GM18526 (cell line): ENCODE measurements at regions not wholly inside any gene's neighbourhood (a gene's known extent, or its start where the extent isn't known, plus 50 kb on each side); places are given as distances from the start of the nearest gene placed in this dataset.

Source experiments
- POLR2A ChIP-seq: IDR thresholded peaks from 3 replicates; pipeline ENCODE4 v1.6.1; 2011; ENCODE audit not compliant: insufficient read length; ENCODE audit errors: extremely low read depth

DNA sequence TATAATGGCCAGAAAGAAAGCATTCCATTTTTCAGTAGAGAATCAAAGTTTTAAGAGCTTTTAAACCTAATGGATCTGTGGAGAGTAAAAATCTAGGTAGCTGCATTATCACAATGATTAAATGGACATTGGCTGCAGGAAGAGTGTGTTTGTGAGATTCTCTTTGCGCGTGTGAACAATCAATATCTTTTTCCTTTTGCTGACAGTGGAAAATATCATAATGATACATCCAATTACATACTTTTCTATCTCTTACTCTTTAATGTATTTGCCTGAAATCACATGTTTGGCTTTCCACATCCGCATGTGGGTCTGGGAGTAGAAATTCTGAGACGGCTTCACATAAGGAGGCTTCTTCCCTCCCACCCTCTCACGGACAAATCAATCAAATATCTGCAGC lies 69.8 kb upstream of the DUSP22 start:
- TF ChIP-seq POLR2A: no peak

DNA sequence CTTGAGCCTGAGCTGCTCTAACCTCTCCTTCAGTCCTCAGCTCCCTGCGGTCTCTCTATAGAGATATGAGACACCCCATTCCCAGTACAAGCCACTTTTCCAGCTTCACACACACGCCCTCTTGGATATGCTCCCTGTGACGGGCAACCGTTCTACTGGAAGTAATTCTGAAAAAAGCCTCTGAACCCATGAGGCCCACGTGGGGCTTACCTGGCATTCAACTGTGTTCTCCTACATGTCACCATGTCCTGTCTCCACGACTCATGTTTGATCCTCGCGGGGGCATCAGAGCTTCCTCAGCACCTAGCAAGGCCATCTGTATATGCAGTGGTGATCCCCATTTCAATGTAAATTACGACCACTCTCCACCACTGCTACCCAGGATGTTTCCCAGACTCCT lies 69.2 kb upstream of the DUSP22 start:
- no peak for TF ChIP-seq POLR2A

DNA sequence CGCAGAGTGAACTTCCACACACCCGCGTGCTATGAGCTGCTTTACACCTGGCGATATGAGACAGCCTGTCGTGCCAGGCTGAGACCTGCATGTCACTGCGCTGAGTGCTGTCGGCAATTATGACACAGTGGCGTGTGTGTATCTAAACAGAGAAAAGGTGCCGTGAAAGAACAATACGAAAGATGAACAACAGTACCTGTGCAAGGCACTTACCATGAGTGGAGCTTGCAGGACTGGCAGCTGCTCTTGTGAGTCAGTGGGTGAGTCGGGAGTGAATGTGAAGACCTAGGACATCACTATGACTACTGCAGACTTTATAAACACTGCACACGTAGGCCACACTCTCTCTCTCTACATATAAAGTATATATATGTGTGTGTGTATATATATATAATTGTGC lies 68.5 kb upstream of the DUSP22 start:
- TF ChIP-seq POLR2A: no peak

DNA sequence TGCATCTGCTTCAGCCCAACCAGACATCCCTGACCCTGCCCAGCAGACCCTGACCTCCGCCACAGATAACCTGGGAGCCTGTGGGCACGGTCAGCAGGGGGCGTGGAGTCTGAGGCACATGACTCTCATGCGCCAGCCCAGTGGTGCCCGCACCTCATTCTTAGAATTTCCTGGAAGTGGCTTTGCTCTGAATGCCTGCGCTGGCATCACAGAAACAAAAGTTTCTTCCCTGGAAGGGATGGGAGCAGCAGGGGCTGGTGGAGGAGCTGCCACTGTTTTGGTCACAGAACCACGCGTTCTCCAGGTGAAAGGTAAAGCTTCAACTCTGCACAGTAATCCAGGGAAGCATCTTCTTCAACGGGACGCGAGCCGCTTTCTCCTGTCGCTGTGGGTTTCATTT lies 67.9 kb upstream of the DUSP22 start:
- no peak for TF ChIP-seq POLR2A

DNA sequence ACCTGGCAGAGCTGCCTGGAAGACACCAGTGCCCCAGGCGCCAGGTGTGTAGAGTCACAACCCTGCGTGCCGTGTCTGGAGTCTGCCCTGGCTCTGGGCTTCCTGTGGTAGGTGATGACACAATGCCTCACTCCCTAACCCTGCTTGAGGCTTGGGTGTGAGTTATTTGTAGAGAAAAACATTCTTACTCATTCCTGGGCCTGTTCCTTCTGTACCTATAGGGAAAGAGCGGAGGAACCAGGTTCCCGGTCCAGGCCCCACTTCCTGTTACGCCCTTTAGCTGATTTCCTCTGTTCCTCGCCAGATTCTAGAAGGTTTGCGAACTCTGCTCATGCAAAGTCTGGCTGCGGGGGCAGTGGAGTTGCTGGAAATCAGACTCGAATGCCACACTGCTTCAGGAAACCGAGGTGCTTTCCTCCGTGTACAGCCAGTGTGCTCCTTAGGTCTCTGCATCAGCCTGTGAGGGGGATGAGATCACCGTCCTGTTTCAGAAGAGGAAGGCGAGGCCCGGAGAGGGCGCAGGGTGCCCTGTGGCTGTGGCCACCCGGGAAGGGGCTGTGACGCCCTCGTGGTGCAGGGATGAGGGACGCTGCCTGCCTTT lies 67.1 kb upstream of the DUSP22 start:
- TF ChIP-seq POLR2A: peak; percentile 47

DNA sequence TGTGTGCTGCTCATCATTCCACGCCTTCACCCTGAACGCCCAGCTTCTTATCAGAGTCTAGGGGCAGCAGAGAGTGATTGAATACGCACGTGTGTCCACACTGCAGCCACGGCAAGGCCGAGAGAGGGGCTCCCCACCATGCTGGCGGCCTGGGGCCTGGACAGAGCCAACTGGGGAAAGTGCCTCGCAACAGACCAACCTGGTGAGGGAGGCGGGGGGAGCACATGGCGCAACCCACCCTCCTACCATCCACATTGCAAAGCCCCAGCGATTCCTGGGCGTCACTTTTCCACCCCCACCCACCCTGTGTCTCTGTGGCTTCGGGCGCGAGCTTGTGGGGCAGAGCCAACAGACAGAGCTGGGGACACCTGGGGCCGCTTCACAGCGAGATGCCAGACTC lies 66.4 kb upstream of the DUSP22 start:
- TF ChIP-seq POLR2A: peak; percentile 4

DNA sequence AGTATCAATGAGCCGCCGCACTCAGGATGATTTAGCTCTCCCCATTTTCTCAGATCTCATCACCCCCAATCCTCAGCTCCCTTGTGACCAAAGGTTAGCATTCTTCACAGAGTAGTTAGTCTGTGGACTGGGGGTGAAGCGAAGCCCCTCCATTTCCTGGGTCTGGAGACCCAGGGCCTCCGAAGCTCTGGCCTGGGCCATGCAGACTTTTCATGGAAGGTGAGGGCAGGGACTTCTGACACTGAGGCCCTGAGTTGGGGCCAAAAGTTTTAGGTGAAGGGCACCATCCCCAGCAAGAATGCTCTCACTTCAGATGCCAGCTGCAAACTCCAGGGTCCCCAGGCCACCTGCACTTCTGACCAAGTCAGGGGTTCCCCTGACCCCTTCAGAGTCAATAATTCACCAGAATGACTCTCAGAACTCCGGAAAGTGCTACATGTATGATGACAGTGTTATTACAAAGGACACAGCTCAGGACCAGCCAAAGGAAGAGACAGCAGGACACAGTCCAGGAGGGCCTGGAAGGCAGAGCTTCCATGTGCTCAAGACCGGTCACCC lies 65.7 kb upstream of the DUSP22 start:
- peak; percentile 20 for TF ChIP-seq POLR2A

DNA sequence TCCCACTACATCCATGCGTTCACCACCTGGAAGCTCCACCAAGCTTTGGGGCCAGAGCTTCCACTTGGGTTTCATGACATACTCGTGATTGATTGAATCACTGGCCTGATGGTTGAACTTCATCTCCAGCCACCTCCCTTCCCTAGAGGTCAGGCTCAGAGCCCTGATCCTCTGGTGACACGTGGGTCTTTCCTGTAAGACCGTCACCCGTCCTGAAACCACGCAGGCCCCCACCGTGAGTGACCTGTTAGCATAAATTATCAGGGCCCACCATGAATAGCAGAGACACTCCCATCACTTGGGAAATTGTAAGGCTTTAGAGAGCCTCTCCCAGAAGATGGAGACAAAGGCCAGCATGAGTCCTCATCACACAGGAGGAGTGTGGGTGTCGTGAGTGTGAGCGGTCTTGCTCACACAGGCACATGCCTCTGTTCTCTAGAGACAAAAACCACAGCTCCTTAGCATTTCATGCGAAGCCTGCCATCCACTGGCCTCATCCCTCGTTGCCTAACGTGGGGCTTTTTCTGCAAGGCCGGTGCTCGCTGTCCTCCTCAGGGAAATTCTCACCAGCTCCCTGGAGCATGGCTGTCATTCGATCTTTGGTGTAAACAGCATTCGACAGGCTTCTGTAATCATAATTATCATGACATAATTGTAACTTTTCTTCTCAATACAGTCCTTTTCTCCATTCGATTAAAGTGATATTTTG lies 65.1 kb upstream of the DUSP22 start:
- TF ChIP-seq POLR2A: no peak

DNA sequence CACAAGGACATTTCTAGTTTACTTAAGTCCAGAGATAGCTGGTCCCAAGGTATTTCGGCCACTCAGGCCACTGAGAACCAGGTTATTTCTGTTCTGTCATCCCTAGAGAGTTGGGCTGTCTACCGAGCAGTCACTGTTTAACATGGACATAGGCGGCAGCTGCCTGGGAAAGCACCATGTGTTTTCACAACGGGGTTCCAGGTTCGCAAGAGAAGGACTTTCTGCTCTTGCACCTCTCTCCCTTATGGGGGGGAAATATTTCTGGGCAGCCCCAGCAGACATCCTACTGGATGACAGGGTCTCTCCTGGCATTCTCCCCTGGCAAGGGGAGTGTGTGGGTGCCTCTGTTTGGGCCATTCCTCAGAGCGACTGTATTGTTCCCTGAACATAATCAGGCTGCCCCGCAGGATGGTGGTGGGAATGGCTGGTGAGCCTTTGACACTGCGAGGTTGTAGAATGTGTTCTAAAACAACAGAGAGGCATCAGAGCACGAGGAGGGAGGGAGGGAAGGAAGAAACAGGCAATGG lies 64.4 kb upstream of the DUSP22 start:
- no peak for TF ChIP-seq POLR2A

DNA sequence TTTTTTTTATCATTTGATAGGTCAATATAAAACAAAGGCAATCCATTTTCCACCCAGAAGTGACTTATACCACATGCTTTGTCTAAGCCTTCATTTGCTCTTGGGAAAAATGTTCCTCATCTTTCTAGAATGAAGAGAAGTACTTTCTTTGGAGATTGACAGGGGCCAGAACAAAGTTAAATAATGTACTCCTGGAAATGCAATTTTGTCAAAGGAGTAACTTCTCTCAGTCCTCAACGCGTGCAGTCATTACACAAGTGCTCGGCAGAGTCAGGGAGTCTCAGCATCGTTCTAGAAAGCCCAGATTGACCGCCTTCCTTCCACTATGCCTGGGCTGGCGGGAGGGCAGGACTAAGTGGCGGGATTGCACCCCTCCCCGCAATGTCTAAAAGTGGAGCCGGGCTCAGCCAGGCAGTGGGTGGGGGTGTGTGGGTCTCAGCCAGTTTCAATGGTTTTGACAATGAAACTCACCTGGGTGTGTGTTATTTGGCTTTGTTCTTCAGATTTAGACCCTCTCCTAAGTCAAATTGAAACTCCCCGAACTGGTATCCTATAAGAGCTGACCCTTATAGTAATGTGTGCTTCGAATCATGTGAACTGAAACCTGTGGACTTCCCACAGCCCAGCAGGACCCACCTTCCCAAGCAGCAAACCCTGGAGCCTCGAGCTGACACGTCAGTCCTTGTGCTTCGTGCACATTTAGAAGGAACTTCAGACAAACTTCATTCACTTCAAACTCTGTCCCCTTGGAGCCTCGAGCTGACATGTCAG lies 63.2 kb upstream of the DUSP22 start:
- TF ChIP-seq POLR2A: peak; percentile 48

DNA sequence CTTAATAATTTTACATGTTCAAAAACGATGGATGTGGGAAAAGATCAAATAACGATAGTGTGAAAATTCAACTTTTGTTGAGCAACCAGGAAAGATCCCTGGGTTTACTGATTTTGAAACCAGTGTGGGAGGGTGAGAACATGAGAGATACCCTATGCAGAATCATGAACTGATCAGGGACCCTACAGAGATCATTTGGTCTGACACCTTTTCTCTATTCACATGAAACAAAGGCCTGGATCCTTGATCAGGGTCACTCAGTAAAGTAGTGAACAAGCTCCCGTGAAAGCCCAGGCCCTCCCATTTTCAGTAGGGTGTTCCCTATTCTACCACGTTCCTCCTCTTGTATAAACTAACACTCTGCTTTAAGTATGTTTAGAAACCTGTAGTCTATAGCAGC lies 60.5 kb upstream of the DUSP22 start:
- TF ChIP-seq POLR2A: no peak

DNA sequence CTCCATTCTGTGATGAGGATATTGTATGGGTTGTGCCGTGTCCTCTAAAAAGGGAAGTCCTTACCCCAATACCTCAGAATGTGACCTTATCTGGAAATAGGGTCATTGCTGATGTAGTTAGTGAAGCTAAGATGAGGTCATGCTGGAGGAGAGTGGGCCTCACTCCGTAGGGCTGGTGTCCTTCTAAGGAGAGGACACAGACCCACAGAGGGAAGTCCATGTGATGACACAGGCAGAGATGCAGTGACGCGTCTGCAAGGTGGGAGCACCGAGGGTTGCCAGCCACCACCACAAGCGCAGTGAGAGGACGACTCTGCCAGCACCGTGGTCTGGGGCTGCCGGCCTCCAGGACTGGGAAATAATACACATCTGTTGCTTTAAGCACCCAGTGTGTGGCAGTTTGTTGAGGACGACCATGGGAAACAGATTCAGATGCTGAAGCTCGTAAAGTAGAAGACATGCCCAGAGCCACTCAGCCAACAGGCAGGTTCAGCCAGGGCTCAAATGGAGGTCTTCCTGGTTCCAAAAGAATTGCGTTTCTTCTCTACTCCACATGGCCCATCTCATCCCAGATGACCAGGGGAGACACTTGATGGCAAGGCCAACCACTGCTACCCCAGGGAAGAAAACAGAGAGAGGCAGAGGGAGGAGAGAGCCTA lies 59.2 kb upstream of the DUSP22 start:
- TF ChIP-seq POLR2A: no peak

DNA sequence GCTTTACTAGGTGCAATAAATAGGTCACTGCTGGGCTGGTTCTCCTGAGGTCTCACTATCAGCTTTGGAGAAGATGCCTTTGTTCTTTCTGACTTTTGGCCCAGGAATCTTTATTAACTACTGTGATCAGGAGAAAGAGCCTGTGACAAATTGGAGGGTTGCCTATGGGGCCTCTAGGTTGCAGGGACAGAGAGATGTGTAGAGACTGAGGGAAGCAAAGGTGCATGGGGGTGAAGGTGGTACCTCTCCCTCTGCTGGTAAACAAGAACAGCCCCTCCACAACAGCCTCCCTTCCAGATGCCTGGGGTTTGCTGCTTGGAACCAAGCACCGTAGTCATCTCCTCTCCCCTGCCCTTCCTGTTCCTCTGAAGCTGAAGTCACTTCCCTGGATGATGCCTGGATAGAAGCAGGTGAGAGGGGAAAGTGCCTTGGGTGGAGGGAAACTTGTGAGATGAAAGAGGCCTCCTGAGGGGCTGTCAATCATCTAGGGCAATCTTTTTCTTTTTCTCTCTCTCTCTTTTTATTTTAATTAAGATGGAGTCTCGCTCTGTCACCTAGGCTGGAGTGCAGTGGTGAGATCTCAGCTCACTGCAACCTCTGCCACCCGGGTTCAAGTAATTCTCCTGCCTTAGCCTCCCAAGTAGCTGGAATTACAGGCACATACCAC lies 57.4 kb upstream of the DUSP22 start:
- TF ChIP-seq POLR2A: no peak

DNA sequence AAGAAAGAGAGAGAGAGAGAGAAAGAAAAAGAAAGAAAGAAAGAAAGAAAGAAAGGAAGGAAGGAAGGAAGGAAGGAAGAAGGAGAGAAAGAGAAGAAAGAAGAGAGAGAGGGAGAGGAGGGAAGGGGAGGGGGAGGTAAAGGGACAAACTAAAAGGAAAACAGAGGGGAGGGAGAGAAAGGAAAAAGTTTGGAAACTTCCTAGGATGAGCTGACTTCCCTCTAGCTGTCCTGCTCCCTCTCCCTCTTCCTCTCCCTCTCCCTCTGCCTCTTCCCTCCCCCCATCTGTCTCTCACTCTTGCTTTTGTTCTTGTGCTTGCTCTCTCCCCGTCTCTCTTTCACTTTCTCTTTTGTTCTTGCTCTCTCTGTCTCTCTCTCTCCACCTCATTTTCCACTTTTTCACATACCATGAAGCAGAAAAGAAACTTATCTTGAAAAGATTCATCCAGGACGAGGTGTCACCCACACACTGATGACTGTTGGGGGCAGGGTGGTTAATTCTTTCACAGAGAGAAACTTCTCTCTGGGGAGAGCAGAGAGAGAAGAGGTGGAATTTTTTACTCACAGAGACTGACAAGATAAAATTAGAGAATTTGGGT lies 56.4 kb upstream of the DUSP22 start:
- no peak for TF ChIP-seq POLR2A
